Effector CD4-positive, alpha-beta T cell (primary cell): ENCODE measurements at regions not wholly inside any gene's neighbourhood (a gene's known extent, or its start where the extent isn't known, plus 50 kb on each side); places are given as distances from the start of the nearest gene placed in this dataset.
"Not testable (repeated sequence)": the region's sequence is repeated elsewhere in the genome, so short reads cannot be mapped to it uniquely, and the experiment has no call there.

Source experiments
- DNase-seq: peaks from one replicate; pipeline ENCODE4 v3.0.0-alpha.2; 2020

GRCh38 chr22:26933105-26933590 is 275.8 kb downstream of the MIAT start:
- DNase-seq: no peak

DNA sequence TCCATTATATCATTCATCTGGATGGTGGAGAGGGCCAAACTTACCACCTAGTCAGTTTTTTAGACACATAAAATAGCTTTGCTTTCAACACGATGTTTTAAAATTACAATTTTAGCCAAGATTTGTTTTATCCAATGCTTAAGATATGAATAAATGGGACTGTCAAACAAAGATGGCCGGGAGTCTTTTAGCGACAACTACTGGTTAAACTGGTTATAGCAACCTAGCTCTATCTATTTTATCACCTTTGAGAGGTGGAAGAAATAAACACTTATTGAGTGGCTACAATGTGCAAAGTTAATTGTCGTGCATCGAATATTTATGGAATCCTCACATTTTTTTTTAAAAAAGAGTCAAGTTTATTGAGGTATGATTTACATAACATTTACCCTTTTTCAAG is 279.8 kb downstream of the MIAT start:
- no peak for DNase-seq

DNA sequence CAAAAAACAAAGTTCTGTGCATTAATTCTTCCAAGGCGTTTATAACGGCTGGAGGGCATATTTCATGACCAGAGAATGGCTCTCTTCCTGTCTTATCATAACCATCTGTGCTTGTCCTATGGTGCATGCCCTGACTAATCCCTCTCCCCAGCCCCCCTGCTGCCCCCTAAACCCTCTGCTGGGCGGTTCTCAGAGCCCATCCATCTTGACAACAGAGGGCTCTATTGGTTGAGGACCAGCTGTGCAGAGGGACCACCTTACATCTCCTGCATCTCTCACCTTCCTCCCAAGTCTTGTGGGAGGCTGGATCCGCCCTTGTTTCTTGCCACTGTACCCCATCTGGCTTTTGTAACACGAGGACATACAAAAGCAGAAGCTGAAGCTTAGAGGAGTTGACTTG is 282.1 kb downstream of the MIAT start:
- DNase-seq: no peak

GRCh38 chr22:26941896-26942636 is 284.7 kb downstream of the MIAT start:
- DNase-seq: no peak

GRCh38 chr22:26942637-26942957 is 285.2 kb downstream of the MIAT start:
- DNase-seq: no peak

GRCh38 chr22:26945565-26945964 is 288.2 kb downstream of the MIAT start:
- no peak for DNase-seq

- no peak for DNase-seq
Measured at GRCh38 chr22:26949193-26949592, 291.8 kb downstream of the MIAT start.

DNA sequence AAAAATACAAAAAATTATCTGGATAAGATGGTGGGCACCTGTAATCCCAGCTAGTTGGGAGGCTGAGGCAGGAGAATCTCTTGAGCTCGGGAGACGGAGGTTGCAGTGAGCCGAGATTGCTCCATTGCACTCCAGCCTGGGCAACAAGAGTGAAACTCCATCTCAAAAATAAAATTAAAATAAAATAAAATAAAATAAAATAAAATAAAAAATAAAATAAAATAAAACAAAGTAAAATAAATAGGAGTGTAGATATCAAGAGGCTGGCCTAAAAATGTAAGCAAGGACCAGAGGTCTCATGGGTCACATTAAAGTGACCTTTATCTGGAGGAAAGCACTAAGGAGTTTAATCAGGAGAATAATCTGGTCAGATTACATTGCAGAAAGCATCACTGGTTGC is 293.8 kb downstream of the MIAT start:
- not testable (repeated sequence) for DNase-seq

DNA sequence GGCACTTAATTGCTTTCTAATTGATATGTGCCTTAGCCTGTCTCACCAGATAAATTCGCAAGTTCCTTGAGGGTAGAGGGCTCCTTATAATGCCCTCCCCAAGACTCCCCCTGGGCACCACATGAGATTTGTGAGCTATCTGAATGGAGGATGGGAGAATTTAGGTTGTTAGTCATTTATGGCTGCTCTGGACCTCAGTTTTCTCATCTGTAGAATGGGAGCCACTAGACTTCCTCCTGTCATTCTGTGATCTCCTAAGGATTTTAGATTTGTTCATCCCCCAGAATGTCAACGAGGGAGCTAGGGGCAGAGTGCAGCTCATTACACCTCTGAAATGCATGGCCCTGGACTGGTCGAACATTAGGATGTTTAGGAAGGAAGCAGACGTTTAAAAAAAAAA is 294.6 kb downstream of the MIAT start:
- DNase-seq: no peak

GRCh38 chr22:26952451-26953011 is 295.1 kb downstream of the MIAT start:
- DNase-seq: no peak

DNA sequence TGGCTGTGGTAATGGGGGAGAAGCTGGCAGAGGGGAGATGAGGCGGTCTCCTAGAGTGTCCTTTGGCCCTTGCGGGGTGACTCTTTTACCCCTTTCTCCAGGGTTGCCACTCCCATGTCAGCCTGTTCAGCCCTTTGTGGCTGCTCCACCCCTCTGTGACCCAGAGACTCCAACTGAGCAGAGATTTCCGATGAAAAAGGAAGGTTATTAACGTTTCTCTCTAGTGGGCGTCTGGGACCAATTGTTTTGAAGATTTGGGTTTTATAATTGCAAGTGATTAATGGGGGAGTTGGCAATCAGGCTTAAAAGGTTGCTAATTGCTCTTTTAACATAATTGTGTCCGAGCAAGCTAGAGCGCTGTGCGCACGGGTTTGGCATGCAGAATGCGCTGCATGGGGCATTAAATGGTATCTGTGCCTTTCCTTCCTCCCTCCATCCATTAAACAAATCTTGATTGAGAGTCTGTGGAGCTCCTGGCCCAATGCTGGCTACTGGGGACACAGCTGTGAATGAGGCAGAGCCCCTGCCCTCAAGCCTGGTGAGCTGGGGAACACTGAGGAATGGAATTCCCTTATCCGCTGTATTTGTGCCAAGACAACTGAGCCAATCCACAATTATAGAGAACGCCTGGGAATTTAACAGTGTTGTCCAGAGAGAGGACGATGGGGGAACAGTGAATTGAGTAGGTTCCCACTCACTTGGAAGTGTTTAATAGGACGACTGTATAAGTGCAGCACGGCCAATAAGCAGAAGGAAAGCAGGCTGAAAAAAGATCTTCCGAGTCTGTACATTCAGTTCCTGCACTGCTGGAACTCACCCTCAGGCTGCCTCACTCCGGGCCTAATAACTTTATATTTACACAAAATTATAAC is 295.9 kb downstream of the MIAT start:
- DNase-seq: no peak

DNA sequence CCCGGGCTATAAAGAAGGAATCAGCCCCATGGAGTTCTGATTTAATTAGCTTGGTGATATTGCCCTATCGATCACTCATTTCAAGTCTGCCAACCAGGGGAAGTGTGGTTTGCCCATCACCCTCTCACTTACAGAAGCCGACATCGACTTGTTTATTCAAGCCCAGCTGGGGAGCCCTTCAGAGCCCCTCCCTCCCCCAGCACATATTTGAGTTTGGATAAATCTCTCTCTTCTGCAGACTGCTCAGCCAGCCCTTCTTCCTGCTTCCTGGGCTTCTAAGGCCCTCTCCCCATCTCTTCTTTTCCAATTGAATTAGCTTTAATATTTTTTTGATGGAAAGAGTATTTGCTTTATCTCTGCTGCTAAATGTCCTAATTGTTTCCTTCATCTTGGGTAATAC is 299.0 kb downstream of the MIAT start:
- DNase-seq: no peak

- no peak for DNase-seq
Measured at GRCh38 chr22:26957176-26957575, 299.8 kb downstream of the MIAT start.

GRCh38 chr22:26957897-26958296 is 300.5 kb downstream of the MIAT start:
- DNase-seq: no peak

- DNase-seq: no peak
Measured at GRCh38 chr22:26958378-26958777, 301.0 kb downstream of the MIAT start.

GRCh38 chr22:26964642-26965041 is 307.3 kb downstream of the MIAT start:
- no peak for DNase-seq

DNA sequence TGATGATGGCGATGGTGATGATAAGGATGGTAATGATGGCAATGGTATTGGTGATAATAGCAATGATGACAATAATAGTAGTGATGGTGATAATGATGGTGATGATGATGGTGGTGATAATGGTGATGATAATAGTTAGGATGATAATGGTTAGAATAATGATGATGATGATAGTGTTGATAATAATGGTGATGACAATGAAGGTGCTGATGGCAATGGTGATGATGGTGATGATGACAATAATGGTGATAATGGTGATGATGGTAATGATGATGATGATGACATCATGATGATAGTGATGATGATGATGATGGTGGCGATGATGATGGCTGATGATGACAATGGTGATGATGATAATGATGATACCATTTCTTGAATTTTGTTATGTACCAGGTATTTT is 309.9 kb downstream of the MIAT start:
- no peak for DNase-seq

GRCh38 chr22:26968859-26969523 is 311.6 kb downstream of the MIAT start:
- DNase-seq: no peak

- DNase-seq: no peak
Measured at GRCh38 chr22:26970809-26971394, 313.5 kb downstream of the MIAT start.

DNA sequence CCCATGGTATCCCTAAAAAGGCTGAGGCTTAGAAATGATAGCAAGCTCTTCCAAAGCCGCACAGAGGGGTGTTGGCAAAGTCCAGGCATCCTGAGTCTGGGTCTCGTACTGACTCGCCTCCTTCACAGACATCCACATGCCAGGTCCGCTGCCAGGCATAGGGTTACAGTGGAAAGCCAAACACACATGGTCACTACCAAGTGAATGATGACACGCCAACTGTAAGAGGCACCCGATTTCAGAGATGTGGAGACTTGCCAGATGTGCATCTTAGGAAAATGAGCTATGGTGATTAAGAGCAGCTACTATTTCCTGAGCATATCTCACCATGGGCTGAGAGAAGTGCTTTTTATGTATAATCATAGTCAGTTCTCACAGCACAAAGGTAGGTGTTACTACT is 314.9 kb downstream of the MIAT start:
- DNase-seq: no peak

DNA sequence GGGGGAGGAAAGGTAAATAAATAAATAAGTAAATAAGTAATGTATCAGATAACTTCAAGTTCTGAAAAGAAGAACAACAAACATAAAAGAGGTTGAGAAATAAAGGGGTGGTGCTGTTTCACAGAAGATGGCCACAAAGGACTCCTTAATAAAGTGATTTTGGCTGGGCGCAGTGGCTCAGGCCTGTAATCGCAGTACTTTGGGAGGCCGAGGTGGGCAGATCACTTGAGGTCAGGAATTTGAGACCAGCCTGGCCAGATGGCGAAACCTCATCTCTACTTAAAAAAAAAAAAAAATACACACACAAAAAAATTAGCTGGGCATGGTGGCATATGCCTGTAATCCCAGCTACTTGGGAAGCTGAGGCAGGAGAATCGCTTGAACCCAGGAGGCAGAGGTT is 315.5 kb downstream of the MIAT start:
- DNase-seq: not testable (repeated sequence)

GRCh38 chr22:26974034-26974433 is 316.6 kb downstream of the MIAT start:
- no peak for DNase-seq
